HTR-8/SVneo (cell line): ENCODE measurements at regions not wholly inside any gene's neighbourhood (a gene's known extent, or its start where the extent isn't known, plus 50 kb on each side); places are given as distances from the start of the nearest gene placed in this dataset.

Experiments
- DNase-seq: peaks from one replicate; pipeline ENCODE4 v3.0.0; 2011; ENCODE audit warnings: low spot score, mixed read lengths; ENCODE audit not compliant: insufficient read length
- FAIRE-seq: peaks from 2 replicates; lab custom pipeline; 2011; peaks lifted over from hg19 to GRCh38; lab: Jason Lieb, UNC

- no peak for DNase-seq
Measured at GRCh38 chr2:43062058-43062457, 164.3 kb downstream of the ZFP36L2 start.

GRCh38 chr2:43060390-43061016 is 165.9 kb downstream of the ZFP36L2 start:
- DNase-seq (no peak), FAIRE-seq (no peak)

More at GRCh38 chr2:43062058-43062457, 164.3 kb downstream of the ZFP36L2 start:
- no peak for FAIRE-seq

- DNase-seq (peak; percentile 76), FAIRE-seq (peak; percentile 28)
Measured at GRCh38 chr2:43059183-43059897, 167.1 kb downstream of the ZFP36L2 start.

- FAIRE-seq (no peak), DNase-seq (no peak)
Measured at GRCh38 chr2:43058726-43059110, 167.7 kb downstream of the ZFP36L2 start.

- DNase-seq (no peak), FAIRE-seq (no peak)
Measured at GRCh38 chr2:43057742-43058725, 168.4 kb downstream of the ZFP36L2 start.

- FAIRE-seq (no peak), DNase-seq (peak; percentile 54)
Measured at GRCh38 chr2:43057026-43057741, 169.2 kb downstream of the ZFP36L2 start.

GRCh38 chr2:43055985-43056384 is 170.4 kb downstream of the ZFP36L2 start:
- DNase-seq: no peak
- no peak for FAIRE-seq

GRCh38 chr2:43055086-43055912 is 171.1 kb downstream of the ZFP36L2 start:
- DNase-seq (no peak), FAIRE-seq (no peak)

GRCh38 chr2:43054367-43054766 is 172.0 kb downstream of the ZFP36L2 start:
- peak; percentile 4 for FAIRE-seq
- DNase-seq: no peak

- DNase-seq (no peak), FAIRE-seq (no peak)
Measured at GRCh38 chr2:43052944-43053306, 173.5 kb downstream of the ZFP36L2 start.

- no peak for FAIRE-seq
Measured at GRCh38 chr2:43052204-43052943, 174.0 kb downstream of the ZFP36L2 start.

GRCh38 chr2:43051338-43051737 is 175.1 kb downstream of the ZFP36L2 start:
- DNase-seq (peak; percentile 91), FAIRE-seq (peak; percentile 93)

More at GRCh38 chr2:43052204-43052943, 174.0 kb downstream of the ZFP36L2 start:
- no peak for DNase-seq

- FAIRE-seq (no peak), DNase-seq (no peak)
Measured at GRCh38 chr2:43050866-43051265, 175.5 kb downstream of the ZFP36L2 start.

- FAIRE-seq: no peak
Measured at GRCh38 chr2:43049836-43050801, 176.3 kb downstream of the ZFP36L2 start.

GRCh38 chr2:43047187-43047780 is 179.1 kb downstream of the ZFP36L2 start:
- DNase-seq (no peak), FAIRE-seq (peak; percentile 65)

More at GRCh38 chr2:43049836-43050801, 176.3 kb downstream of the ZFP36L2 start:
- DNase-seq: no peak

GRCh38 chr2:43045866-43046265 is 180.5 kb downstream of the ZFP36L2 start:
- DNase-seq: no peak
- no peak for FAIRE-seq

- FAIRE-seq (no peak), DNase-seq (no peak)
Measured at GRCh38 chr2:43044093-43044681, 182.2 kb downstream of the ZFP36L2 start.
